Activated CD8-positive, alpha-beta memory T cell treated with anti-CD3 and anti-CD28 coated beads, Interleukin-2, amount 50 U/mL, for 48 hours (primary cell): ENCODE measurements at regions not wholly inside any gene's neighbourhood (a gene's known extent, or its start where the extent isn't known, plus 50 kb on each side); places are given as distances from the start of the nearest gene placed in this dataset.
"Not testable (repeated sequence)": the region's sequence is repeated elsewhere in the genome, so short reads cannot be mapped to it uniquely, and the experiment has no call there.

Experiments used
- DNase-seq: peaks from one replicate; pipeline ENCODE4 v3.0.0-alpha.2; 2020

DNA sequence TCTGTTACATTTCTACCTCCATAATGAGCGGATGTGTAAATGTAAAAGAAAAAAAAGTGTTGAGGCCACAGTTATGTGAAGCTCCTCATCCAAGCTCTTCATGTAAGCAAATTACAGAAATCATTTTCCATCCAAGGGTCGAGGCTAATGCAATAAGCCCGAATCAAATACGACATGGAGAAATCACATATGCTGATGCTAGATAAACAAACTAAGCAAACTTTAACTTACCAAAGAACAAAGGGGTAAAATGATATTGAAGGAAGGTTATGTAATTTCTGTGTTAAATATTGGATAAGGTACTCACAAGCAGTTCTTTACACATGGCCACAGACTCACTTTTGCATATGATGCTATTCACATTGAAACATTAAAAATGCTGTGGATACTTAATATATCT is 310.2 kb upstream of the ID2 start:
- no peak for DNase-seq

DNA sequence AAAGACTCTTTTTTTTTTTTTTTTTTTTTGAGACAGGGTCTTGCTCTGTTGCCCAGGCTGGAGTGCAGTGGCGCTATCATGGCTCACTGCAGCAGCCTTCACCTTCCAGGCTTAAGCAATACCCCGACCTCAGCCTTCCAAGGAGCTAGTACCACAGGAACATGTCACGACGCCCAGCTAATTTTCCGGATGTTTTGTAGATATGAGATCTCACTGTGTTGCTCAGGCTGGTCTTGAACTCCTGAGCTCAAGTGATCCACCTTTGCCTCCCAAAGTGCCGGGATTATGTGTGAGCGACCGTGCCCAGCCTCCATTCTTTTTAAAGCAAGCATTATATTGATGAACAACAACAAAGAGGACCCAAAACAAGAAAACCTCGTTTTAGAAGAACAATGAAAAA is 307.1 kb upstream of the ID2 start:
- no peak for DNase-seq

DNA sequence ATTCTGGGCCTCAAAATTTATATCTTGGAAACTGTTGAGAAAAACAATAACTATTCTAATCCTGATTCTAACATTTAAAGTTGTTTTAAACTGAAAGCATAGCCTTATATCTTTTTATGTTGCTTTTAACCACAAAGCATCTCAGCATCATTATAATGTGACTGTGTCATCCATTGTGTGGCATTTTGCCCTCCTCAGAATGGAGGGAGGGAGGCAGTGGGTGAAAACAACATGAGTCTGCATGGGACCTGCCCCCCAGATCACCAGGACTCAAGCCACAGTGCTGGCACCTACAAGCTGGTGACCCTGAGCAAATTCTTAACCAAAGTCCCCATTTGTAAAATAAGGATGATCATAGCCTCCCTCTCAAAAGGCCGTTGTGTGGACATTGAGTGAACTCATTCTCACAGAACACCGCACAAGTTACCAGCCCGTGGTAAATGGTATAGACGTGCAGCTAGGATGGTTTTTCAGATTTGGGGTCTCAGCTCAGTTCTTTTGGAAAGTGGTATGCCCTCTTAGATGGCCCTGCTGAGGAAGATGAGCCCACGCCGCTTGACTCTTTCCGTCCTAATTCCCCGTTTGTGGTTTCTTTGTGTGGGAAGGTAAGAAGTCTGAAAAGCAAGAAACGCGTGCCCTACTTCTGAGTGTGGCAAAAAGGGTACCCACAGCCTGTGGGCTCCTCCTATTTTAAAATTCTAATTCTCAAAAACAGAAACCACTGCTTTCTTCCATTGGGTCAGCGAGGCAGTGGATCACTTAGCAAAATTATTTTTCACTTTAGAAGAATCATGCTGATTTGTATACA is 305.0 kb upstream of the ID2 start:
- DNase-seq = no peak

DNA sequence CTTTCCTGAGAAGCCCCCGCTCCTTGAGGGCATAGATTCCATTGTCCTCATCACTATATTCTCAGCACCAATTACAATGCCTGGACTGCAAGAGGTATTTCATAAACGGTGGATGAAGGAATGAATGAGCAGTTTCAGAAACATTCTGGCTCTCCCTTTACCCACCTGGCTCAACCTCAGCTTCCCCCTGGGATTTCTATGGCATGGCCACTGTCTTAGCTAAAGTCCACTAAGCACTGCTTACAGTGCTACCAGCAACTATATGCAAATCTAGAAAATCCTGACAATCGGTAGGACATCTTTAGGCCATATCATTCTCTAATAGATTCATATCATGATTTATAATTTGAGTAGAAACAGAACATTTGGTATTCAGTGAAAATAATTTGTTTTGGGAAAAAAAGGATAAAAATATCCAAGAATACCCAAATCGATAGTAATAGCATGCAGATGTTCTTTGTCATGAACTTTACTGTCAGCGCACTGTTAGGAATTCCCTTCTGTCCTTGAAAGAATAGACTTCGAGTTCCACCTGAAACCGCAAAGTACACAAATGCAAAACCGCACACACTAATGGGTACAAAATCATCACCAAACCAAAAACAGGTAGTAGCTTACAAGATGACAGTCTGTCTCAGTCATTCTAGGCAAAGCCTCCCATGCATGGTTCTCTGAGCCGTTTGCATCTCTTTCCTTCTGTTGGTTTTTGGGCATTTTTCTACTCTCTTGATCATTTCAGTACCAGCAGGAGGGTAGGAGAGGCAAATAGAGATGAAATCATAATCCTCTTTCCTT is 303.6 kb upstream of the ID2 start:
- DNase-seq = no peak

DNA sequence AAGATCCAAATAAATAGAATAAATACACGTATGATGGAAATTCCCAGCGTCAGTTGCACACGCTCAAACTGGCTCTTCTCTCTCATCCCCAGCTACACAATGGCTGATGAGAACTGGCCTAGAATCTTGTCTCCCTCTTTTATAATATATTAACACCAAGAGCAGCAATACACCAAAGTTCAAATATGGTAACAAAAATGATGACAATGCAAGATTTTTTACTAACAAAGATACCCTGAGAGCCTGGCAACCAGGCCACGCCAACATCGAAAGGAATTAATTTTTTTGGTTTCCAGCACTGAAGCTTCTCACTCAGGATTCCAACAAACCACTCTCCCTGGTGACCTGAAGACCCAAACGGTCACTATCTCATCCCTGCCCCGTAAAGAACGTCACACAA is 302.7 kb upstream of the ID2 start:
- DNase-seq = no peak

DNA sequence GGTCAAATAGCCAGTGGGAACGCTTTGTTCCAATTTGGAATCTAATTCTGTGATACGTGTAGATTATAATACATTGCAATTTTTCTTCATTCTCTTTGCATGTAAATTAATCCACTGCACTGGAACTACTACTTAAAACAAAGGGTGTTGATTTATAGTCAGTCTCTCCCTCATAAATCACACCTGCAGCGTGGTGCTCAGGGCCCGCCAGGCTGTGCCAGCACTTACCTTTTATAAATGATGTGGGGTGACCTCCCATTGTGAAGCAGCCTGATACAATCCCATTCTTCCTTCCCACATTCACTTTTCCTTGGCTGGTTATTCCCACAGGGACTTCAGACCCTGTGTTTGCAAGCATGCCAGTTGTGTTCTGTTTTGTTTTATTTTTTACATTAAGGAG is 302.3 kb upstream of the ID2 start:
- no peak for DNase-seq

DNA sequence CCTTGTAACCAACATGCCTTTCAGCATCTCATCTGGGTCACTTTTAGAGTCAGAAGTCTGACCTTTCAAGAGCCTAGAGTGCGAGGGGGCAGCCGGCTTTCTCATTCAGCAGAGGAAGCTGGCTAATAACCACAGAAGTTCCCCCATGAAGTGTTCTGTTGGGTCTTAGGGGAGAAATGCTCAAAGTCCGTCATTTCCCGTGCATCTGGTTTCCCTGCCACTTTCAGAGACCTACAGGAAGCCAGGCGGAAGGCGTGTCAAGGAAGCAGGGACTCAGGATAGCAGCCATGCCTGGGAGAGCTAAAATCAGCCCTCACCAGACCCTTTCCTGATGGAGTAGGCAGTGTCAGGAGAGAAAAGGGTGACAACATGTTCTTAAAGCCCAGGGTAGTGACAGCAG is 301.8 kb upstream of the ID2 start:
- no peak for DNase-seq

DNA sequence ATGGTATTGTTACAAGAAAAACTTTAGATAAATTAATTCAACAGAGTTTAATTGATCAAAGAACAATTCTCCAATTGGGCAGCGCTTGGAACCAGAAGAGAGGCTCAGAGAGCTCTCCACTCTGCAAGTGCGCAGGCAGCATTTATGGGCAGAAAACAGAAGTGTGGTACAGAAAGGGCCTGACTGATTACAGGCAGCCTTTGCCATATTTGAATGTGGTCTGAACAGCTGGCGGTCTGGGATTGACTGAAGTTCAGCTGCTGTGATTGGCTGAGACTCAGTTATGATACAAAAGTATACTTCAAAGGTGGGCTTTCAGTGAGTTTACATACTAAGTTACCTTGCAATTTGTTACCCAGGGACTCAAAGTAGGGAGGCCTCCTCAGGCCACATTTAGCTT is 301.3 kb upstream of the ID2 start:
- no peak for DNase-seq

DNA sequence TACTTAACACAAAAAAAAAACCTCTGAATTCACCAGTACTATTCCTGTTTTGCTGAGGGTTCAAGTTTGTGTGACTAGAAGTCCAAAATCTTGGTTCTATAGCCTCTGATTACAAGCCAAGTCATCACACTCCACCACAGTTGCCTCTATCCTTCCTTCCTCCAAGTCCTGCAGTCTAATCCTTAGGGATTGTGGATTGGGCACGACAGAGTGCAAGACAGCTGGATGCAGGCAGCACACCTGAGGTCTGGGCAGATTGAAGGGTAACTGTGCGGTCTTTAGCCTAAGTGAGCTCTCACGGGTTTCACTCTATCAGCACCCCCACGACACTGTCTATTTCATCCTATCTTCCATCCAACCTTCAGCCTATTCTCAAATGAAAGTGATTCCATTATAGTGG is 299.4 kb upstream of the ID2 start:
- no peak for DNase-seq

DNA sequence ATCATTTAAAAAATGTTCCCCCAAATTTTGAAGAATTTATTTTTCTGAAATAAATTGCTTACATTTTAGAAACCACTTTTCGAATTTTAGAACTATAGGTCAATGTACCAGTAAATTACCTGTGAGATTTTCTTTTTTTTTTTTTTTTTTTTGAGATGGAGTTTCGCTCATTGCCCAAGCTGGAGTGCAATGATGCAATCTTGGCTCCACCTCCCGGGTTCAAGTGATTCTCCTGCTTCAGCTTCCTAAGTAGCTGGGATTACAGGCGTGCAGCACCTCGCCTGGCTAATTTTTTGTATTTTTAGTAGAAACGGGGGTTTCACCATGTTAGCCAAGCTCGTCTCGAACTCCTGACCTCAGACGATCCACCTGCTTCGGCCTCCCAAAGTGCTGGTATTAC is 295.1 kb upstream of the ID2 start:
- not testable (repeated sequence) for DNase-seq

DNA sequence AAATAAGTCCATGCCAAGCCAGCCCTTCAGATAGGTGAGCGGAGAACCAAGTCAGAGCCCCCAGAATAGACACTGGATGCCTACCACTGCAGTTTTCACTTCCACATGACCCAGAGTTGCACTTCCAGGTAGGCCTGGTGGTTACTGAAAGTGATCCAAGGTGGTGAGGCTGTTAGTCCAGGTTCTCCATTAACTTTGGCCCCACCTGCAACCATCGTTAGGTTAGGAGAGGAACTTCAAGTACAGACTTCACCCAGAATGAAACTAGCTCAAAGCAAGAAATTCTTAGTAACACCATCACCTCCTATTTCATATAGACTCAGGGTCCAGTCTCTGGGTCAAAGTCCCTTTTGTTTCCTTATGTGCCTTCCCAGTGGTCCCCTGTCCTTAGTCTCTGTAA is 293.1 kb upstream of the ID2 start:
- no peak for DNase-seq

DNA sequence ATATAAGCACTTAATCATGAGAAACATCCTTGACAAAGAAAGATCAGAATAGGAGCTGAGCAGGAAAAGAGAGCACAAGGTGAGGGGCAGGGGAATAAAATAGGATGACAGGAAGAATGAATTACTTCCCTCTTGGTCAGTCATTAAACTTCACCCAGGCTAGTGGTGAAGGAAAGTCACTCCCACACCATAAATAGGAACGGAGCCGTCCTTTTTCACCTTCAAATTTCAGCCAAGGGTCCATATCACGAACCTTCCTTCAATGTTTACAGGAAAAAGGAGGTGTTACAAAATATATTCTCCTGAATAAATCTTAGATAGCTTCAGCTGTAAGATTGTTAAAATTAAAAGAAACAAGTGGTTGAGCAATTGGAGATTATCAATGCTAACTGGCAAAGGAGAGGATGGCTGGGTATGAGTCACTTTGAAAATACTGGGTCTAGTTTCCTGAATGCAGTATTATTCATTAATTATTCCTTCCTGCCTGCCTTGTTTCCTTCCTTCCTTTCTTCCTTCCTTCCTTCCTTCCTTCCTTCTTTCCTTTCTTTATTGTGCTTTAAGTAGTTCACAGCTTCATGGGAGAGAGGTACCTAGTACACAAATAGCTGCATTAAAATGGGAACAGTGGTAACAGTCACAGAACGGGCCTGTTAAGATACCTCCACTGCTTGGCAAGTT is 292.3 kb upstream of the ID2 start:
- no peak for DNase-seq

DNA sequence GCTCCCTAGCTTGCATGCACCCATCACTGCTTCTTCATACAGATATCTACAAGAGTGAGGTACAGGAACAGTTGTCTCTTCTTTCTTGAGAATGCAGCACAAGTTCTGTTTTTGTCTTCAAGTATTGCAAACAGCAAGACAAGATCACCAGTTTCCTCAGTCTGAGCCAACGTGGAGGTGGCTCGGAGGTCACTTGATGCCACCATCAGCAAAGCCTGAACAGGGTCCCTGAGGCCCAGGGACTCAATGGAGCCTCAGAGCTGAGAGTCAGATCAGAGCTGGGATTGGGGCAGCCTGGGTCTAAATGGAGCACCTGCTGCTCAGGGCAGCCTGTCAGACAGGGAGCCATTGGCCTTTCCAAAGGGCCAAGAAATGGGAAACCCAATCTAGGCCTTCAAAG is 290.7 kb upstream of the ID2 start:
- no peak for DNase-seq

DNA sequence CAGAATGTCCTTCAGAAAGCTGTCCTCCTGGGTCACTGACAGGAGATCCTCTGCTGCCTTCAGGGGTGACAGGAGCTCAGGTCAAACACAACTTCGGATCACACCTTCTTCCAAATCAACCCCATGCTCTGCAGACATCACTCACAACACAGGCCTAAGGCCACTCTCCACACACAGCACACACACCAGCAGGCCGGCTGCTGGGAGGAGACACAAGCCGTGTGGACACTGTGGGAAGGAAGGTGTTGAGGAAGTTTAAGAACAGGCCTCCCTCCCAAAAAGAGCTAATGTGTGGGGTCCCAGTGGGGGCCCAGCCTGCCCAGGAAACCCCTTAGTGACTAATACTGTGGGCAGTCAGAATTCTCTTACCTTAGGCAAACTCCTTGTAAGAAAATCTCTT is 290.3 kb upstream of the ID2 start:
- no peak for DNase-seq

DNA sequence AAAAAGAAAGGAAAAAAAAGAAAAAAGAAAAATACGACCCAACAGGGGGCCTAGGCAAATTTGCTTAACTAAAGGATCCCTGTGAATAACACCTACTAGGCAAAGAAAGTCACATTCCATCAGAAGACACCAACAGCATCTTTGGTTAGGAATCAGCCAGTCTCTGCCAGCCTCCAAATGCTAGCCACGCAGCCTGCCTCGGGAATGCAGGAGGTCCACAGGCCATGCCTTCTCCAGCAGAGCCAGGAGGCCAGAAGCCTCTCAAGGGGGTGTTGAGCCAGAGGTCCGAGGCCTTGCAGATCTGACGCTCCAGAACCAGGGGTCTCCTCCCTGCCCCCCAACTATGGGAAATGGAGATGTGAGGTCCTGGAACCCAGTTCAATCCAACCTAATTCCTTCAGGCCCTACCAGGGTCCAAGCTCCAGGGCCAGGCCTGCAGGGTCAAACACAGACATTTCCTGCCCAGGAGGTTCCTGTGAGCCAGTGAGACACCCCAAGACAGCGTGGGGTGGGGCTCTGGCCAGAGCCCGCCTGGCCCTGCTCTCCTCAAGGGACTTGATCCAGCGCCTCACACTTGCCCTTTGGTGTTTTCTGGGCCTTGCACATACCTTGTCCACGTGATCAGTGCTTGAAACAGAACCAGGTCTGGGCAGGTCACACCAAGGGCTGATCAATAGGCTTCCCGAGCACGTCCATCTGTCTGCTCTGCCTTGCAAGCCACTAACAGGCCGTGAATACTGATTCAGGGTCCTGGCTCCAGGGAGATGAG is 289.6 kb upstream of the ID2 start:
- DNase-seq = no peak

DNA sequence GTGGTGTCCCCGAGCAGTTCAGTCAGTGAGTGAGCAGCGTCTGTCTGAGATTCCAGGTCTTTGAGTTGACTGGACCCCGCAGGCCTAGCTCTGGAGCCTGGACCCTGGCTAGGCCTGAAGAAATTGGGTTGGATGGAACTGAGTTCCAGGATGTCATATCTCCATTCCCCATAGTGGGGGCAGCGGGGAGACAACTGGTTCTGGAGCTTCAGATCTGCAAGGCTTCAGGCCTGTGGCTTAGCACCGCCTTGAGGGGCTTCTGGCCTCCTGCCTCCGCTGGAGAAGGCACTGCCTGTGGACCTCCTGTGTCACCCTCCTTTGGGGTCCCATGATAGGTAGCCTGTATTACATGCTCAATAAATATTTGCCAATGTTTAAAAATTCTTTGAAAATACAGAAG is 288.4 kb upstream of the ID2 start:
- DNase-seq = no peak

DNA sequence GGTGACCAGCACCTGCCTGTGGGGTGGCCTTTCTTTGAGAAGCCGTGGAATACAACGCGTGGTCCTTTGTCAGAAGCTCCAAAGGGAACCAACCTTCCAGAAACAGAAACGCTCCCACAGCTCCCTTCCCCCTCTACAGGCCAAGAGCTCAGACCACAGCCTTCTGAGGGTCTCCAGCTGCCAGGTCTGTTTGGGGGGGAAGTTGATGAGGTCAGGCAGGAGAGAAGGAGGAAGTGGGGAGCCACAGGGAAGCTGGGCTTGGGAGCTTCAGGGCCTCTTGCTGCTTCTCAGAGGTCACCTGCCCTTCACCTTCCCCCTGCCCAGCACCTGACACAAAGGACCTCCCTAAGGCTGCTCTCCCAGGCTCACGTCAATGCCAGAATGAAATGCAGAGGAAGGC is 287.7 kb upstream of the ID2 start:
- no peak for DNase-seq

DNA sequence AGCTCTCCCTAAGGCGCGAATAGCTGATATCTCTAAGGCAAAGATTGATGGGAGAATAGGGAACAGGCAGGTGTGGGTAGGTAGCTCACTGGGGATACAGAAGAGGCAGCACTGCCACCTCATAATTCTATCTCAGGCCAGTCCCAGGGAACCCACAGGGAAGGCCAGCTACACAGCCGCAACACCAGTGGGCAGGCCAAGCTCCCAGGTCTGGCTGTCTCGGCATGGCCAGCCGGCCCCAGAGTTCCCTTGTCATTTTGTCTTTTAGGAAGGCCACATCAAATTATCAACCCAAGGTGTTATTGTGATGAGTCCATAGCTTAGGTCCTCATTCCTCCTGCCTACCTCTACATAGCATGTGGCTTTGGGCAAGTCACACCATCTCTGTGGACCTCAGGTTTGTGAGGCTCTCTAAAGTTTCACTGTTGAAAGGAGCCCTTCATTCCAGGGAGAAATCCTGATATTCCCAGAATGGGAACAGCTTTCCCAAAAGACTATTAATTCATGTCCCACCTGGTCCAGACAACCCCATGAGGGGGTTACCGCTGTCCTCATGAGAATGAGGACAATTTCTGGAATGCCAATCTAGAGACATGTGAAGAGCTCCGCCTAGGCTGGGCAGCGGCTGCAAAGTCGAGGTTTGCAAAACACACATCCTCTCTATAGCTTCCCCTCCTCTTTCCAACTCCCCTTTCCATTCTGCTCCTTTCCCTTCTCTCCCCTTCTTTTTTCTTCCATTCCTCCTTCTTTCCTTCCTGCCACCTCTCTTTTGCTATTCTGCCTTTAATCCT is 287.1 kb upstream of the ID2 start:
- DNase-seq = no peak

DNA sequence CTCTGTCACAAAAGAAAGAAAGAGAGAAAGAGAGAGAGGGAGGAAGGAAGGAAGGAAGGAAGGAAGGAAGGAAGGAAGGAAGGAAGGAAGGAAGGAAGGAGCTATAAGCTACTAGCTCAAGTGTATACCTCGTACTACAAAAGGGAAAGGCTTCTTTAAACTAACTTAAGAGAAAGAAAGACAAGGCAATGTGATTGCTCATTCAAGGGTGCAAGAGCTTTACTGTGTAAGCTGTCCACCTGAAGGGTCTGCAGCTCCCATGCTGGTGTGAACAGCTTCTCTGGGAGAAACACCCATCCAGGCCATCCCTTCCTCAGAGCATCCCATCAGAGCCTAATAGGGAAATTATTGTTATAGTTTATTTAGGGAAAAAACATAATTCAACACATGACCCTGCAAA is 286.1 kb upstream of the ID2 start:
- no peak for DNase-seq

DNA sequence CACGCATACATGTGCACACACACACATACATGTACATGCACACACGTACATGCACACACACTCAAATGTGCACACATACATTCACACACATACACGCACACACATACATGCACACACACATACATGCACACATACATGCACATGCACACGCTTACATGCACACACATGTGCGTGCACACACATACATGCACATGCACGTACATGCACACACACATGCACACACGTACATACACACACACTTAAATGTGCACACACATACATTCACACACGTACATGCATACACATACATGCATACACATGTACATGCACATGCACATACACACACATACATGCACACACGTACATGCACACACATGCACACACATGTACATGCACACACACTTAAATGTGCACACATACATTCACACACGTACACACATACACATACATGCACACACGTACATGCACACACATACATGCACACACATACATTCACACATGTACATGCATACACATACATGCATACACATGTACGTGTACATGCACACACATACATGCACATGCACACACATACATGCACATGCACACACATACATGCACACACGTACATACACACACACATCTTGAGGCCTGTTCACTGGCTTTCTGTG is 283.7 kb upstream of the ID2 start:
- no peak for DNase-seq

DNA sequence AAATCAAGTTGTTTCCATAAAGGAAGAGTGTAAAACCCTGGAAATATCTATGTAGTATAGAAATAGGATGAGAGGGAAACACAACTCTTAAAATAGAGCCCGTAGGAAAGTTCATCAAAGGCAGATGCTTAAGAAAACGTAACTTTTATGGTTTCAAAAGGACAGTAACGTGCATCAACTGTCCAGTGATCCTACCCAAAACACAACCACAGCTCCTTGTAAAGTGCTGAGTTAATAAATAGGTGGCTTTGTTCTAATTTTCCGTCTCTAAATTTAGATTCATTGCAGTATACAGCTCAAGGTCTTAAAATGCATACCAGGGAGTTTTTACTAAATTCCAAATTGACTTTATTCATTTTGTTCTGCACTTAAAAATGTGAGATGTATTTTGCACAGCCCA is 282.1 kb upstream of the ID2 start:
- DNase-seq = no peak

DNA sequence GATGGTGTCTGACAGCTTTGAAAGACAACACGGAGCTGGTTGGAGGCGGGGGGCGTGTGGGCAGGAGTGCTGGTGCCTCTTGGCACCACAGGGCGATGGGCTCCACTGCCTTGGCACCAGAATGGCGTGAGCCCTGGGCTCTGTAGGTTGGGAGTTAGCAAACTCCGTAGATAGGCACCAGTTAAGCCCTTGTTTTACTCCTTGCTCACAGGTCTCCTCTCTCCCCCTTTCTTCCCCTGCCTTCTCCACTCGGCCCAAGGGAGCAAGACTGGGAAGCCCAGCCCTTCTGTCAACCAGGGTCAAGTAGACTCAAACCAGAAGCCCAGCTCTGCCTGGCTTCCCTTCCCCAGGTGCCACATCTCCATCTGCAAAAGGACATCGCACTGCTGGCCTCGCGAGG is 281.7 kb upstream of the ID2 start:
- no peak for DNase-seq
